GM18867 (cell line): ENCODE measurements at regions not wholly inside any gene's neighbourhood (a gene's known extent, or its start where the extent isn't known, plus 50 kb on each side); places are given as distances from the start of the nearest gene placed in this dataset.

Source experiments
- ATAC-seq: cut with Tn5 transposase; IDR thresholded peaks from one replicate; pipeline ENCODE4 v1.9.1; 2021; ENCODE audit warnings: mild to moderate bottlenecking, moderate library complexity; ENCODE audit not compliant: unreplicated experiment

- no peak for ATAC-seq
These were observed 375.3 kb upstream of the CDH5 start for GRCh38 chr16:65991149-65991701.

GRCh38 chr16:65989861-65990604 is 376.5 kb upstream of the CDH5 start:
- no peak for ATAC-seq

GRCh38 chr16:65988024-65988595 is 378.4 kb upstream of the CDH5 start:
- ATAC-seq, result no peak

GRCh38 chr16:65984296-65984695 is 382.2 kb upstream of the CDH5 start:
- ATAC-seq, result no peak

- ATAC-seq, result no peak
These were observed 385.4 kb upstream of the CDH5 start for GRCh38 chr16:65981057-65981456.

- ATAC-seq, result no peak
These were observed 391.3 kb upstream of the CDH5 start for GRCh38 chr16:65975049-65975708.

- no peak for ATAC-seq
These were observed 399.1 kb upstream of the CDH5 start for GRCh38 chr16:65967376-65967775.

- ATAC-seq, result no peak
These were observed 400.9 kb upstream of the CDH5 start for GRCh38 chr16:65965628-65966027.

- no peak for ATAC-seq
These were observed 401.7 kb upstream of the CDH5 start for GRCh38 chr16:65964752-65965151.

GRCh38 chr16:65961476-65962143 is 404.9 kb upstream of the CDH5 start:
- no peak for ATAC-seq

- ATAC-seq, result no peak
These were observed 406.5 kb upstream of the CDH5 start for GRCh38 chr16:65959983-65960382.

- no peak for ATAC-seq
These were observed 408.4 kb upstream of the CDH5 start for GRCh38 chr16:65958086-65958485.

GRCh38 chr16:65956100-65956499 is 410.4 kb upstream of the CDH5 start:
- no peak for ATAC-seq

- ATAC-seq, result no peak
These were observed 412.0 kb upstream of the CDH5 start for GRCh38 chr16:65954446-65954845.

- no peak for ATAC-seq
These were observed 416.3 kb upstream of the CDH5 start for GRCh38 chr16:65950211-65950610.

GRCh38 chr16:65948361-65948760 is 418.1 kb upstream of the CDH5 start:
- no peak for ATAC-seq

GRCh38 chr16:65947951-65948350 is 418.5 kb upstream of the CDH5 start:
- ATAC-seq, result no peak

- ATAC-seq, result no peak
These were observed 421.0 kb upstream of the CDH5 start for GRCh38 chr16:65945493-65945892.

GRCh38 chr16:65944361-65944760 is 422.1 kb upstream of the CDH5 start:
- ATAC-seq, result no peak

GRCh38 chr16:65940711-65941110 is 425.8 kb upstream of the CDH5 start:
- no peak for ATAC-seq

GRCh38 chr16:65938083-65938482 is 428.4 kb upstream of the CDH5 start:
- ATAC-seq, result no peak
